ENCODE measurements at regions not wholly inside any gene's neighbourhood (a gene's known extent, or its start where the extent isn't known, plus 50 kb on each side); places are given as distances from the start of the nearest gene placed in this dataset.

DNA sequence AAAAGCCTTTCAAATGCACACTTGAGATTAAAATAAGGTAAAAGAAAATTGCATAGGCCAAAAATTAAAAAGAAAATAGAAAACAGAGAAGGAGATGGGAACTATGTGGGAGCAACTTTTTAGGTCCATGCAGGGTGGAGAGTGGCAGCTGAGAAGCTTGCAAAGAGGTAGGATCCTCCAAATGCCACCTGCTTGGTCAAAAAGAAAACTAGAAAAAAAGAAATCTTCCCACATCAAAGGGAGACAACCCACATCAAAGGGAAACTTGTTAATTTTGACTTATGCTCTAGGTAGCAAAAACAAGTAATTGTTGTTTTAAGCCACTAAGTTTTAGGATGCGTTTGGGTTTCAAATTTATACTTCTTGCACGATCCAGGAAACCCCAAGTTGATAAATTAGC, 342.9 kb downstream of the IL20RB start:
- Histone ChIP-seq H3K4me1 (no peaks in the 10 kb centered on the region), H3K27ac (no peak overlapping the region), H3K9me3 (no peaks in the 10 kb centered on the region), H3K4me3 (no peak overlapping the region), H3K27me3 (no peaks in the 10 kb centered on the region), H3K36me3 (no peaks in the 10 kb centered on the region)
- TF ChIP-seq, protein P1, sequence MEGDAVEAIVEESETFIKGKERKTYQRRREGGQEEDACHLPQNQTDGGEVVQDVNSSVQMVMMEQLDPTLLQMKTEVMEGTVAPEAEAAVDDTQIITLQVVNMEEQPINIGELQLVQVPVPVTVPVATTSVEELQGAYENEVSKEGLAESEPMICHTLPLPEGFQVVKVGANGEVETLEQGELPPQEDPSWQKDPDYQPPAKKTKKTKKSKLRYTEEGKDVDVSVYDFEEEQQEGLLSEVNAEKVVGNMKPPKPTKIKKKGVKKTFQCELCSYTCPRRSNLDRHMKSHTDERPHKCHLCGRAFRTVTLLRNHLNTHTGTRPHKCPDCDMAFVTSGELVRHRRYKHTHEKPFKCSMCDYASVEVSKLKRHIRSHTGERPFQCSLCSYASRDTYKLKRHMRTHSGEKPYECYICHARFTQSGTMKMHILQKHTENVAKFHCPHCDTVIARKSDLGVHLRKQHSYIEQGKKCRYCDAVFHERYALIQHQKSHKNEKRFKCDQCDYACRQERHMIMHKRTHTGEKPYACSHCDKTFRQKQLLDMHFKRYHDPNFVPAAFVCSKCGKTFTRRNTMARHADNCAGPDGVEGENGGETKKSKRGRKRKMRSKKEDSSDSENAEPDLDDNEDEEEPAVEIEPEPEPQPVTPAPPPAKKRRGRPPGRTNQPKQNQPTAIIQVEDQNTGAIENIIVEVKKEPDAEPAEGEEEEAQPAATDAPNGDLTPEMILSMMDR (IDR thresholded peaks at IDR 0.05) = no peak
- intact Hi-C loops (cut with DNase I) = no loop called here
- no peak for DNase-seq
- WGBS, 2 donors = 43 to 73% methylated on average over 2 of the region's 2 CpGs

DNA sequence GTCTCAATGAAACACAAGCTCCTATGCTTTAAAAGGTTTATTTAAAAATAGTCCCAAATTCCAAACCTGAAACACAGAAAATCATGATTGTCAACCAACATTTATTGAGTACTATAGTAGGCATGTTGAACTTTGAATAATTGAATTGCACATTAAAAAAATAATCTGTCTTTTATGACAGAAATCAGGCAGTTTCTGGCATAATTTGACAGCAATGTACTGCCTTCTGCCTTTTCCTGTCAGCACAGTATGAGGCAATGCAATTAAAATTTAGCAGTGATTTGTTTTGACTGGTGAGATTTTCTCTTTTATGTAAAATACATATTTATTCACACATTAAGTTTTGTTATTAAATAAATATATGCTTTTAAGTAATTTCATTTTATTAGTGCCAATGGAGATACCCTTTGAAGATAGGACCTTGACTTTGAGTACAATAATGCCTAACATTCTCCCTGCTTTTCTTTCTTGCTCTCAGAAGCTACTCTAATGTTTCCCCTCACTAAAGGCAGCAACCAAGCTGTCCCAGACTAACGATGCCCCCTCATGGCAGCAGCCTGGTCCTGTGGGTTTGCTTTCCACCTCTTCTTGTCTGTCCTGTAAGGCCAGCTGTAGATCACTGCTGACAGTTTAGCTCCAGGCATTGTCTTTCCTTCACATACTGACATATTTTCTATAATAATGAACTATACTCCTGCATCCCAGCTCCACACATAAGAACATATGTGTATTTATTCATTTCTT, 346.7 kb downstream of the IL20RB start:
- no peak for DNase-seq
- Histone ChIP-seq H3K9me3 (no peaks in the 10 kb centered on the region), H3K36me3 (no peaks in the 10 kb centered on the region), H3K27me3 (no peaks in the 10 kb centered on the region), H3K4me3 (no peak overlapping the region), H3K4me1 (no peaks in the 10 kb centered on the region), H3K27ac (no peak overlapping the region)
- TF ChIP-seq, protein P1 (IDR thresholded peaks at IDR 0.05) = no peak
- no peak for TF ChIP-seq POLR2A (IDR thresholded peaks at IDR 0.05)
- intact Hi-C loops (cut with DNase I) = no loop called here
- 40 to 63% methylated on average over 1 of the region's 1 CpG for WGBS, 2 donors

DNA sequence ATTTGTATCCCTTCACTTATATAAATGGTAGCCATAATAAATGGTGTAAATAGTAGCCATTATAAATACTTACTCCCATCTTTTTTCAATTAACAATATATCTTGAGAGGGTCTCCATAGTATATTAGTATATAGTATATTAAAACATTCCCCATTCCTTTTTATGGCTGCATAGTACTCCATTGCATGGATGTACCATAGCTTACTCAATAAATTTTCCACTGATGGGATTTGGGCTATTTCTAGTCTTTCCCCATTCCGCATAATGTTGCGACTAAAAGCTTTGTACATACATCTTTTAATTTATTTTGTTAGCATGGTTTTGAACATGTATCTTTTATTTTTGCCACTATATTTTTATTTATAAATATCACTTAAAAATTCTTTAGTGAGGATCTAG, 366.3 kb downstream of the IL20RB start:
- no peak for DNase-seq
- Histone ChIP-seq H3K36me3 (no peaks in the 10 kb centered on the region), H3K4me1 (no peaks in the 10 kb centered on the region), H3K27me3 (no peaks in the 10 kb centered on the region), H3K9me3 (peaks cover 0 to 4% (median 0%) of the 10 kb centered on the region in 3 donors), H3K27ac (no peak overlapping the region), H3K4me3 (no peak overlapping the region)
- intact Hi-C loops (cut with DNase I) = no loop called here
- 88 to 97% methylated on average over 2 of the region's 2 CpGs for WGBS, 2 donors
- TF ChIP-seq POLR2A (IDR thresholded peaks at IDR 0.05) = no peak
- TF ChIP-seq, protein P1 (IDR thresholded peaks at IDR 0.05) = no peak

DNA sequence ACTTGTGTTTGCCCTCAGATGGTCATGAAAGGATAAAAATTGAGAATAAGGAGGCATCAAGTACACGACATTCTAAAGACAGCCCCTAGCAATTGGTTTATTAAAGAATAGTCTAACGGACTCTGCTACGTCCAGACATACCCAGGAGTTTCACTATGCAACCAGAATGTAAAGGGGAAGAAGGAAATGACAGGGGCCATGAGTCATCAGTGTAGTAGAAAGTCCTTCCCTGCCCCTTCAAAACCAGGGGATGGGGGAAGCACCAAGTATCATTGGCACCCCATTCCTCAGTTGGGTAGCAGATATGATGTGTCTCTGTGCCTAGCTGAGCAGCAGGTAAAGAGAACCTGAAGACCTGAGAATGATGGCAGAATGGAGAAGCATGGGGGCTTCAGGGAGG, 367.4 kb downstream of the IL20RB start:
- Histone ChIP-seq H3K9me3 (no peaks in the 10 kb centered on the region), H3K27ac (no peak overlapping the region), H3K4me1 (no peaks in the 10 kb centered on the region), H3K36me3 (no peaks in the 10 kb centered on the region), H3K4me3 (no peak overlapping the region), H3K27me3 (no peaks in the 10 kb centered on the region)
- TF ChIP-seq, protein P1 (IDR thresholded peaks at IDR 0.05) = no peak
- TF ChIP-seq POLR2A (IDR thresholded peaks at IDR 0.05) = no peak
- intact Hi-C loops (cut with DNase I) = no loop called here
- DNase-seq = no peak
- 71 to 80% methylated on average over 3 of the region's 3 CpGs for WGBS, 2 donors

DNA sequence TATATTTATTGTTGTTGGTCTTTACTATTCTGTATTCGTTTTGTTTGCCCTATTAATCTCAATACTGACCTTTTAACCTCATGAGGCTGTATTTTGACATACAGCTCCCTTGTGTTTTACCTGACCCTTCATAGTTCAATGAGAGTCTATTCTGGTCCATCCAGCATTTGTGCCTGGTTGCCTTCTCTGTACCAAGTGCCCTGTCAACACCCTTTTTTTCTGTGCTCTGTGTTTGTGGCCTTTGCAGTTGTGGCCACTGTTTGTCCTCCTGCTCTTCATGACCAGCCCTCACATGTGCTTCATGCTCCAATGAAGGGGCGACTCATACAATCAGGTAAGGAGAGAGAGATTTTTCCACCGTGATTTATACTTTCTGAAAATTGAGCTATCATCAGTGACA, 368.2 kb downstream of the IL20RB start:
- intact Hi-C loops (cut with DNase I) = no loop called here
- no peak overlapping the region for H3K27ac ChIP-seq
- H3K9me3 ChIP-seq = no peaks in the 10 kb centered on the region
- H3K4me3 ChIP-seq = no peak overlapping the region
- no peaks in the 10 kb centered on the region for H3K36me3 ChIP-seq
- DNase-seq = no peak
- no peak for TF ChIP-seq POLR2A (IDR thresholded peaks at IDR 0.05)
- TF ChIP-seq, protein P1 (IDR thresholded peaks at IDR 0.05) = no peak
- WGBS, 2 donors = 69 to 73% methylated on average over 3 of the region's 3 CpGs
- H3K4me1 ChIP-seq = no peaks in the 10 kb centered on the region
- H3K27me3 ChIP-seq = no peaks in the 10 kb centered on the region

All from esophagus squamous epithelium (tissue), 5 donors.